Hepatocyte (in vitro differentiated cells): ENCODE measurements at regions not wholly inside any gene's neighbourhood (a gene's known extent, or its start where the extent isn't known, plus 50 kb on each side); places are given as distances from the start of the nearest gene placed in this dataset.

ENCODE experiments used
- DNase-seq: peaks from one replicate; pipeline ENCODE4 v3.0.0-alpha.2; 2016; ENCODE audit warnings: low spot score
- H2AFZ ChIP-seq: fragments of 200-600 bp; sonication (generic); 2 replicates; pipeline ENCODE4 v1.6.0; 2016; ENCODE audit warnings: antibody characterized with exemption, mild to moderate bottlenecking
- H3K27ac ChIP-seq: fragments of 200-600 bp; sonication (generic); 2 replicates; pipeline ENCODE4 v1.5.1; 2016; ENCODE audit warnings: mild to moderate bottlenecking
- H3K27me3 ChIP-seq: fragments of 200-600 bp; sonication (generic); 2 replicates; pipeline ENCODE4 v1.6.1; 2016
- H3K36me3 ChIP-seq: fragments of 200-600 bp; sonication (generic); replicated peaks from 2 replicates; pipeline ENCODE4 v1.5.1; 2016; ENCODE audit warnings: low read depth; ENCODE audit not compliant: insufficient read depth
- H3K4me1 ChIP-seq: fragments of 200-600 bp; sonication (generic); 2 replicates; pipeline ENCODE4 v1.5.1; 2016; ENCODE audit warnings: mild to moderate bottlenecking, moderate library complexity; ENCODE audit not compliant: insufficient read depth
- H3K4me2 ChIP-seq: fragments of 200-600 bp; sonication (generic); 2 replicates; pipeline ENCODE4 v1.6.0; 2016
- H3K4me3 ChIP-seq: fragments of 200-600 bp; sonication (generic); 2 replicates; pipeline ENCODE4 v1.5.1; 2016; ENCODE audit warnings: mild to moderate bottlenecking
- H3K79me2 ChIP-seq: fragments of 200-600 bp; sonication (generic); 2 replicates; pipeline ENCODE4 v1.6.0; 2017; ENCODE audit warnings: mild to moderate bottlenecking
- H3K9me2 ChIP-seq: fragments of 200-600 bp; sonication (generic); replicated peaks from 2 replicates; pipeline ENCODE4 v1.6.0; 2017; ENCODE audit warnings: mild to moderate bottlenecking; ENCODE audit not compliant: insufficient read depth
- H3K9me3 ChIP-seq: fragments of 200-600 bp; sonication (generic); 2 replicates; pipeline ENCODE4 v1.5.1; 2016; ENCODE audit warnings: low read depth, mild to moderate bottlenecking
- H4K20me1 ChIP-seq: fragments of 200-600 bp; sonication (generic); 2 replicates; pipeline ENCODE4 v1.6.0; 2016; ENCODE audit warnings: mild to moderate bottlenecking; ENCODE audit not compliant: insufficient read depth, poor library complexity, severe bottlenecking
- EZH2 ChIP-seq: fragments of 200-600 bp; sonication (generic); IDR thresholded peaks from 2 replicates; pipeline ENCODE4 v1.6.1; 2016; ENCODE audit warnings: antibody characterized with exemption, mild to moderate bottlenecking, borderline replicate concordance
- EZH2phosphoT487 ChIP-seq: fragments of 200-600 bp; sonication (generic); IDR thresholded peaks from one replicate; pipeline ENCODE4 v1.6.1; 2018; ENCODE audit warnings: antibody characterized with exemption, mild to moderate bottlenecking, low read depth, moderate library complexity; ENCODE audit not compliant: unreplicated experiment, severe bottlenecking
- WGBS: methylation state at CpG from one replicate; pipeline ENCODE4 v1.1.6; 2016; ENCODE audit warnings: low lambda C conversion rate; ENCODE audit errors: missing lambda C conversion rate; 5-methylcytosine and 5-hydroxymethylcytosine counted together
- TF ChIP-seq, protein P1 (sequence below): fragments of 200-600 bp; sonication (generic); IDR thresholded peaks from 2 replicates; pipeline ENCODE4 v1.5.1; 2016; ENCODE audit warnings: antibody characterized with exemption, mild to moderate bottlenecking; ENCODE audit not compliant: poor library complexity

- no peaks in the 10 kb centered on the region for H3K9me3 ChIP-seq
- no peak overlapping the region for H2AFZ ChIP-seq
- H3K36me3 ChIP-seq: no peaks in the 10 kb centered on the region
- DNase-seq: no peak
- no peaks in the 10 kb centered on the region for H4K20me1 ChIP-seq
- no peaks in the 10 kb centered on the region for H3K79me2 ChIP-seq
- 80% methylated on average over 1 of the region's 1 CpG for WGBS
- no peak overlapping the region for H3K27ac ChIP-seq
- no peaks in the 10 kb centered on the region for H3K4me1 ChIP-seq
- no peak for TF ChIP-seq EZH2
- TF ChIP-seq, protein P1, sequence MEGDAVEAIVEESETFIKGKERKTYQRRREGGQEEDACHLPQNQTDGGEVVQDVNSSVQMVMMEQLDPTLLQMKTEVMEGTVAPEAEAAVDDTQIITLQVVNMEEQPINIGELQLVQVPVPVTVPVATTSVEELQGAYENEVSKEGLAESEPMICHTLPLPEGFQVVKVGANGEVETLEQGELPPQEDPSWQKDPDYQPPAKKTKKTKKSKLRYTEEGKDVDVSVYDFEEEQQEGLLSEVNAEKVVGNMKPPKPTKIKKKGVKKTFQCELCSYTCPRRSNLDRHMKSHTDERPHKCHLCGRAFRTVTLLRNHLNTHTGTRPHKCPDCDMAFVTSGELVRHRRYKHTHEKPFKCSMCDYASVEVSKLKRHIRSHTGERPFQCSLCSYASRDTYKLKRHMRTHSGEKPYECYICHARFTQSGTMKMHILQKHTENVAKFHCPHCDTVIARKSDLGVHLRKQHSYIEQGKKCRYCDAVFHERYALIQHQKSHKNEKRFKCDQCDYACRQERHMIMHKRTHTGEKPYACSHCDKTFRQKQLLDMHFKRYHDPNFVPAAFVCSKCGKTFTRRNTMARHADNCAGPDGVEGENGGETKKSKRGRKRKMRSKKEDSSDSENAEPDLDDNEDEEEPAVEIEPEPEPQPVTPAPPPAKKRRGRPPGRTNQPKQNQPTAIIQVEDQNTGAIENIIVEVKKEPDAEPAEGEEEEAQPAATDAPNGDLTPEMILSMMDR: no peak
- no peak for TF ChIP-seq EZH2phosphoT487
- H3K27me3 ChIP-seq: peaks cover 15% of the 10 kb centered on the region
- no peaks in the 10 kb centered on the region for H3K9me2 ChIP-seq
- no peak overlapping the region for H3K4me2 ChIP-seq
- no peak overlapping the region for H3K4me3 ChIP-seq
Measured at GRCh38 chr3:10665592-10665991, 150.4 kb upstream of the SLC6A11 start.

DNA sequence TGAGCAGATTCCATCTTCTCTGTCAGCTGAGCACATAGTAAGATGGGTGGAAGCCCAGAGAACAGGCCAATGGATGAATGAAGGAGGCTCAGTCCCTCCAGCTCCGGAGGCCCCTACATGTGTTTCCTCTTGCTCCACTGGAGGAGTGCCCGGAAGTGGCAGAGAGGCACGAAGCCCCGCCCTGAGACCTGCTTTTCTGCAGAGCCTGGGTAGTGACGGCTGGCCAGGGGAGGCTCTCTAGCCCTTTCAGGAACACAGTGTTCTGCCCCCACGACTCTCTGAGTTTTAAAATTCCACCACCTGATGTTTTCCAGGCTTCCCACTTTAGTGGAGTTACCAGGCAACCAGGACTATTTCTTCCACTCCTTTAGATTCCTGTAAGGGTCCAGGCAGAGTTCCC is 149.4 kb upstream of the SLC6A11 start:
- no peak overlapping the region for H2AFZ ChIP-seq
- TF ChIP-seq EZH2 (no peak), EZH2phosphoT487 (no peak)
- TF ChIP-seq, protein P1: no peak
- H3K9me3 ChIP-seq: no peaks in the 10 kb centered on the region
- H3K4me3 ChIP-seq: no peak overlapping the region
- no peaks in the 10 kb centered on the region for H3K79me2 ChIP-seq
- WGBS: 46% methylated on average over 6 of the region's 6 CpGs
- H3K36me3 ChIP-seq: no peaks in the 10 kb centered on the region
- H3K27me3 ChIP-seq: peaks cover 15% of the 10 kb centered on the region
- no peaks in the 10 kb centered on the region for H3K9me2 ChIP-seq
- no peak overlapping the region for H3K27ac ChIP-seq
- peak; percentile 35 for DNase-seq
- no peak overlapping the region for H3K4me2 ChIP-seq
- no peaks in the 10 kb centered on the region for H3K4me1 ChIP-seq
- no peaks in the 10 kb centered on the region for H4K20me1 ChIP-seq

- H3K4me3 ChIP-seq: no peak overlapping the region
- no peaks in the 10 kb centered on the region for H3K79me2 ChIP-seq
- no peaks in the 10 kb centered on the region for H3K9me3 ChIP-seq
- H3K27me3 ChIP-seq: peaks cover 15% of the 10 kb centered on the region
- H2AFZ ChIP-seq: no peak overlapping the region
- H3K9me2 ChIP-seq: no peaks in the 10 kb centered on the region
- no peaks in the 10 kb centered on the region for H4K20me1 ChIP-seq
- WGBS: 81% methylated on average over 8 of the region's 8 CpGs
- no peak overlapping the region for H3K27ac ChIP-seq
- H3K4me2 ChIP-seq: no peak overlapping the region
- no peak for TF ChIP-seq EZH2
- no peak for TF ChIP-seq EZH2phosphoT487
- TF ChIP-seq, protein P1: no peak
- no peak for DNase-seq
- H3K4me1 ChIP-seq: no peaks in the 10 kb centered on the region
- H3K36me3 ChIP-seq: no peaks in the 10 kb centered on the region
Measured at GRCh38 chr3:10667269-10667668, 148.8 kb upstream of the SLC6A11 start.

DNA sequence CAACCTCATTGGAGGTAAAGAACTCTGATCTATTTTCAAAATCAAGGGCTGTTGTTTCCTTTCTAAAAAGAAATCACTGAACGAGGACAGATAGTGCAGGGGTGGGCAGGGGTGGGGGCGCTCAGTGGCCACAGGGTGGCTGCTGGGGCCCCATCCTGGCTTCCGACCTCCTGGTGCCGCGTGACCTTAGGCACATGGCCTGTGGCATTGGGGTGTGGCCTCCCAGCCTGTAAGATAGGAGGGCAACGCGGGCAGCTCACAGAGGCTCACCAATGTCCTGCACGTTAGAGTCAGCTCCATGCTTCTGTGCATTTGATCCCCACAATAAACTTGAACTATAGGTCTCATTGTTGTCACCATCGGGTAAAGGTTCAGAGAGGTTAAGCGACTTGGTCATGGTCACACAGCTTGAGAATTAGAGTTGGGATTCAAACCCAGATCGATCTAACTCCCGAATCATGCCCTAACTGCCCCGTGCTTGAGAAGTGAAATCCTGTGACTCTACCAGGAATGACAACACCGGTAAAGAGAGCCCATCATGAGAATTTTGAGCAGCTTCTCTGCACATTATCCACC is 148.0 kb upstream of the SLC6A11 start:
- DNase-seq: no peak
- Histone ChIP-seq H2AFZ (no peak overlapping the region), H3K27ac (no peak overlapping the region), H3K9me2 (no peaks in the 10 kb centered on the region), H4K20me1 (no peaks in the 10 kb centered on the region), H3K9me3 (no peaks in the 10 kb centered on the region), H3K4me3 (no peak overlapping the region), H3K27me3 (peaks cover 15% of the 10 kb centered on the region), H3K36me3 (no peaks in the 10 kb centered on the region), H3K4me1 (no peaks in the 10 kb centered on the region), H3K4me2 (no peak overlapping the region), H3K79me2 (no peaks in the 10 kb centered on the region)
- 81% methylated on average over 14 of the region's 14 CpGs for WGBS
- TF ChIP-seq, protein P1: no peak
- TF ChIP-seq EZH2: no peak
- TF ChIP-seq EZH2phosphoT487: no peak
